PFSK-1 (cell line): ENCODE measurements at regions not wholly inside any gene's neighbourhood (a gene's known extent, or its start where the extent isn't known, plus 50 kb on each side); places are given as distances from the start of the nearest gene placed in this dataset.

Source experiments
- FOXP2 ChIP-seq: optimal IDR thresholded peaks from 2 replicates; pipeline ENCODE3; 2011; ENCODE audit warnings: borderline replicate concordance, control low read depth, inconsistent platforms; ENCODE audit not compliant: insufficient read depth; ENCODE audit errors: extremely low read length, extremely low read depth
- POLR2AphosphoS5 ChIP-seq: IDR thresholded peaks from 2 replicates; pipeline ENCODE4 v1.6.1; 2012; ENCODE audit warnings: low read depth, mild to moderate bottlenecking, control low read depth, low read length, moderate library complexity
- REST ChIP-seq, 2 experiments: IDR thresholded peaks; 2 replicates each; pipeline versions ENCODE4 v1.6.1 to v1.8.0; 2011 to 2012; ENCODE audit warnings: low read depth in 2 of 2, low read length in 2 of 2, control low read depth in 1 of 2, inconsistent platforms in 1 of 2, mild to moderate bottlenecking in 1 of 2, moderate library complexity in 1 of 2; ENCODE audit not compliant: insufficient read depth in 1 of 2
- SIN3A ChIP-seq: IDR thresholded peaks from 2 replicates; pipeline ENCODE4 v1.6.1; 2012; ENCODE audit warnings: mild to moderate bottlenecking, low read length, moderate library complexity, borderline replicate concordance; ENCODE audit not compliant: insufficient read depth
- TAF1 ChIP-seq: IDR thresholded peaks from 2 replicates; pipeline ENCODE4 v1.6.1; 2012; ENCODE audit warnings: low read length, control low read depth, borderline replicate concordance; ENCODE audit not compliant: insufficient read depth

- TF ChIP-seq REST (IDR thresholded peaks at IDR 0.05; ENCODE audit: insufficient read depth in 1 of 2, low read depth in 2 of 2, low read length in 2 of 2) (no peak), TAF1 (no peak), FOXP2 (no peak), POLR2AphosphoS5 (no peak), SIN3A (no peak)
Measured at GRCh38 chr5:111958851-111959250, 201.9 kb upstream of the NREP start.

GRCh38 chr5:111954516-111955395 lies 197.8 kb upstream of the NREP start:
- TF ChIP-seq SIN3A (no peak), FOXP2 (no peak), REST (IDR thresholded peaks at IDR 0.05; ENCODE audit: insufficient read depth in 1 of 2, low read depth in 2 of 2, low read length in 2 of 2) (no peak), TAF1 (no peak)

GRCh38 chr5:111953351-111954127 lies 196.5 kb upstream of the NREP start:
- TF ChIP-seq TAF1 = no peak
- TF ChIP-seq SIN3A = no peak
- no peak for TF ChIP-seq FOXP2
- TF ChIP-seq POLR2AphosphoS5 = no peak
- TF ChIP-seq REST (IDR thresholded peaks at IDR 0.05; ENCODE audit: insufficient read depth in 1 of 2, low read depth in 2 of 2, low read length in 2 of 2) = no peak

GRCh38 chr5:111952555-111952954 lies 195.6 kb upstream of the NREP start:
- TF ChIP-seq TAF1 (no peak), REST (IDR thresholded peaks at IDR 0.05; ENCODE audit: insufficient read depth in 1 of 2, low read depth in 2 of 2, low read length in 2 of 2) (no peak)
